Left lung (tissue), 4 donors: ENCODE measurements at regions not wholly inside any gene's neighbourhood (a gene's known extent, or its start where the extent isn't known, plus 50 kb on each side); places are given as distances from the start of the nearest gene placed in this dataset.

Experiments
- ATAC-seq: fragments of 200-7000 bp; cut with Tn5 transposase; one replicate; pipeline ENCODE4 v1.9.1; 2020; ENCODE audit warnings: moderate library complexity
- DNase-seq, 4 donors: peaks; one replicate each; pipeline ENCODE4 v3.0.0-alpha.2; 2013 to 2020
- H3K27ac ChIP-seq, 2 donors: fragments of 200-600 bp; sonication (generic) in 1 of 2; one replicate each; pipeline versions ENCODE4 v1.5.0 to v1.8.0; 2020 to 2021
- H3K27me3 ChIP-seq, 2 donors: fragments of 200-600 bp; sonication (generic) in 1 of 2; one replicate each; pipeline versions ENCODE4 v1.5.0 to v1.8.0; 2020 to 2021
- H3K36me3 ChIP-seq, 2 donors: fragments of 200-600 bp; sonication (generic) in 1 of 2; one replicate each; pipeline versions ENCODE4 v1.5.0 to v1.8.0; 2020 to 2021
- H3K4me1 ChIP-seq, 2 donors: fragments of 200-600 bp; one replicate each; pipeline ENCODE4 v1.8.0; 2021
- H3K4me3 ChIP-seq, 2 donors: fragments of 200-600 bp; sonication (generic) in 1 of 2; one replicate each; pipeline versions ENCODE4 v1.5.0 to v1.8.0; 2020 to 2021; ENCODE audit warnings: mild to moderate bottlenecking in 1 of 2
- H3K9me3 ChIP-seq, 2 donors: fragments of 200-600 bp; sonication (generic) in 1 of 2; one replicate each; pipeline versions ENCODE4 v1.5.0 to v1.8.0; 2020 to 2021
- CTCF ChIP-seq, 2 donors: fragments of 200-600 bp; sonication (generic) in 1 of 2; IDR thresholded peaks; one replicate each; pipeline versions ENCODE4 v1.5.0 to v1.8.0; 2021; ENCODE audit warnings: antibody characterized with exemption in 2 of 2
- intact Hi-C, 2 donors: fragments of 100-400 bp; cut with DNase I; formaldehyde crosslinking; loops; one replicate each; pipeline versions ENCODE4 v1.11.2 to v1.14.2; 2022
- donor health status: DM: no; HTN: yes; CAD: no.
- donor health status: DM: no; HTN: no; CAD: no.

- Histone ChIP-seq H3K36me3 (no peaks in the 10 kb centered on the region), H3K27ac (no peak overlapping the region), H3K4me1 (no peaks in the 10 kb centered on the region), H3K4me3 (no peak overlapping the region), H3K27me3 (peaks cover 0 to 5% of the 10 kb centered on the region in 2 donors), H3K9me3 (no peaks in the 10 kb centered on the region)
- intact Hi-C loops = no loop called here
- ATAC-seq (no peak), DNase-seq (no peak)
- no peak for TF ChIP-seq CTCF (IDR thresholded peaks at IDR 0.05)
These were observed 278.3 kb downstream of the TLE3 start for GRCh38 chr15:69819371-69819770.

GRCh38 chr15:69820819-69821218, 276.9 kb downstream of the TLE3 start:
- intact Hi-C loops = no loop called here
- H3K9me3 ChIP-seq = no peaks in the 10 kb centered on the region
- no peak for TF ChIP-seq CTCF (IDR thresholded peaks at IDR 0.05)
- peaks cover 0 to 5% of the 10 kb centered on the region in 2 donors for H3K27me3 ChIP-seq
- H3K4me1 ChIP-seq = no peaks in the 10 kb centered on the region
- no peak overlapping the region for H3K4me3 ChIP-seq
- DNase-seq (peak in 1 of 4 donors; percentile 62), ATAC-seq (peak; percentile 46)
- H3K36me3 ChIP-seq = no peaks in the 10 kb centered on the region
- no peak overlapping the region for H3K27ac ChIP-seq

DNA sequence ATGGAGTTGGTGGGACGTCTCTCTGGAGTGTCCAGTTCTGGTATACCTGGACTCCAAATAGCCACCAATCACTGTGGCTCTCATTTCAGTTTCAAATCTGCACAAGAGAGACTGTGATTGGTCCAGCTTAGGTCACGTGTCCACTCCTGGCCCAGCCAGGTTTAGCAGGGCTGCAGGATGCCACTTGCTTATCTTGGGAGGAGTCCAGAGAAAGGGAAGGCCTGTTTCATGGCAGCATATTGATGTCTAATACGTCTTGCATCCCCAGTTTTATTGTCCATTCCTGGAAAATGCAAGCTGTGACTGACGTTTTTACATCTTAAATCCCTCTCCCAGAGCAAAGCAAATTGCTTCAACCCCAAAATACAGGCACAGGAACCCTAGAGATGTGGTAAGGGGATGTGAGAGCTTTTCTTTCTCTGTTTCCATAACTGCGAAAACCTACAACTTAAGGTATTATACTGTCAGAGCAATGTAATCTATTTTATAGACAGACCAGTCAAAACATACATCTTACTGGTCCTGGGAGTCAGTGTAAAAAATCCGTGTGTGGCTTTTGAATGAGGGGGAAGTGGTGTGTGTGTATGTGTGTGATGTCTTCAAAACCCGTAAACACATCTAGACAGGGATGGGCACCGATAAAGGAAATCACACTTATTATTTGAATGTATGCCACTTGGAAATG, 274.4 kb downstream of the TLE3 start:
- Histone ChIP-seq H3K27ac (no peak overlapping the region), H3K9me3 (no peaks in the 10 kb centered on the region), H3K4me3 (no peak overlapping the region), H3K4me1 (no peaks in the 10 kb centered on the region), H3K27me3 (peaks cover 0 to 5% of the 10 kb centered on the region in 2 donors), H3K36me3 (no peaks in the 10 kb centered on the region)
- DNase-seq (no peak), ATAC-seq (no peak)
- no peak for TF ChIP-seq CTCF (IDR thresholded peaks at IDR 0.05)
- intact Hi-C loops = no loop called here

- H3K4me3 ChIP-seq = no peak overlapping the region
- H3K4me1 ChIP-seq = no peaks in the 10 kb centered on the region
- no peaks in the 10 kb centered on the region for H3K36me3 ChIP-seq
- no peak for TF ChIP-seq CTCF (IDR thresholded peaks at IDR 0.05)
- no peak for ATAC-seq
- no peaks in the 10 kb centered on the region for H3K9me3 ChIP-seq
- H3K27me3 ChIP-seq = no peaks in the 10 kb centered on the region
- no peak overlapping the region for H3K27ac ChIP-seq
- intact Hi-C loops = no loop called here
- no peak for DNase-seq
These were observed 273.4 kb downstream of the TLE3 start for GRCh38 chr15:69824075-69824876.

DNA sequence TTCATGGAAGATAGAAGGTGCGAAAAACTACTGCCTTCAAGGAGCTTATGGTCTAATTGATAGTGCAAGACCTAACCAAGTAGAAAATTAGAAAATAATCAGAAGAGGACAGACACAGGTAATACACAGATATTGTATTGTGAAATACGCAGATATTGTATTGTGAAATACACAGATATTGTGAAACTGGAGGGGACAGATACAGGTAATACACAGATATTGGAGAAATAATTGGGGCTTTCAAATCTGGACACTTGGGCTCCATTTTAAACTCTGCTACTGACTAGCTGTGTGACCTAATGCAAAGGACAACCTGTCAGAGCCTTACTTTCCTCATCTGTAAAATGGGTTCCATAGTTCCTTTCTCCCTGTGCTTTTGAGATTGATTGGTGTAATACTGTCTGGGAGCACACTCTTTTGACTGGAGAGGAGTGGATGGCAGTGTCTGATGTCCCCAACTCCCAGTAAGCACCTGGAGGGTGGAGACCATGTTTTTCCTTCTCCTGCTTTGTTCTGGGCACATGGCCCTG, 272.8 kb downstream of the TLE3 start:
- Histone ChIP-seq H3K9me3 (no peaks in the 10 kb centered on the region), H3K27ac (no peak overlapping the region), H3K4me3 (no peak overlapping the region), H3K36me3 (no peaks in the 10 kb centered on the region), H3K27me3 (no peaks in the 10 kb centered on the region), H3K4me1 (no peaks in the 10 kb centered on the region)
- intact Hi-C loops = no loop called here
- no peak for ATAC-seq
- DNase-seq = no peak
- no peak for TF ChIP-seq CTCF (IDR thresholded peaks at IDR 0.05)
